GDM1 (cell line): ENCODE measurements at regions not wholly inside any gene's neighbourhood (a gene's known extent, or its start where the extent isn't known, plus 50 kb on each side); places are given as distances from the start of the nearest gene placed in this dataset.
"Not testable (repeated sequence)": the region's sequence is repeated elsewhere in the genome, so short reads cannot be mapped to it uniquely, and the experiment has no call there.

Experiments
- DNase-seq: peaks from one replicate; lab custom pipeline; 2025; lab: John Stamatoyannopoulos, UW

GRCh38 chr6:16824845-16825685, 63.8 kb upstream of the ATXN1 start:
- DNase-seq: no peak

GRCh38 chr6:16823718-16824352, 62.6 kb upstream of the ATXN1 start:
- no peak for DNase-seq

- DNase-seq: no peak
Observed at GRCh38 chr6:16822975-16823717, 61.9 kb upstream of the ATXN1 start.

- DNase-seq: no peak
Observed at GRCh38 chr6:16822529-16822928, 61.3 kb upstream of the ATXN1 start.

- DNase-seq: no peak
Observed at GRCh38 chr6:16821834-16822264, 60.6 kb upstream of the ATXN1 start.

GRCh38 chr6:16820262-16820661, 59.0 kb upstream of the ATXN1 start:
- DNase-seq: not testable (repeated sequence)

- DNase-seq: no peak
Observed at GRCh38 chr6:16819752-16820151, 58.5 kb upstream of the ATXN1 start.

- DNase-seq: no peak
Observed at GRCh38 chr6:16818992-16819626, 57.8 kb upstream of the ATXN1 start.

- DNase-seq: no peak
Observed at GRCh38 chr6:16817594-16817993, 56.3 kb upstream of the ATXN1 start.

GRCh38 chr6:16816891-16817290, 55.6 kb upstream of the ATXN1 start:
- DNase-seq: no peak

GRCh38 chr6:16812993-16813392, 51.7 kb upstream of the ATXN1 start:
- DNase-seq: no peak

GRCh38 chr6:16811277-16811979, 50.2 kb upstream of the ATXN1 start:
- no peak for DNase-seq
